Body of pancreas (tissue), 4 donors: ENCODE measurements at regions not wholly inside any gene's neighbourhood (a gene's known extent, or its start where the extent isn't known, plus 50 kb on each side); places are given as distances from the start of the nearest gene placed in this dataset.
"Not testable (repeated sequence)": the region's sequence is repeated elsewhere in the genome, so short reads cannot be mapped to it uniquely, and the experiment has no call there.

ENCODE experiments used
- ATAC-seq: fragments of 150-250 bp; one replicate; pipeline ENCODE4 v1.9.1; 2016
- DNase-seq, 4 donors: peaks; one replicate each; pipeline ENCODE4 v3.0.0-alpha.2; 2019
- H3K27ac ChIP-seq, 4 donors: fragments of 200-600 bp; sonication (generic); 1 replicate in 3 of 4; 2 replicates in 1 of 4; pipeline versions ENCODE4 v1.5.1 to v1.6.1; 2016 to 2019; ENCODE audit warnings: mild to moderate bottlenecking in 1 of 4, mixed read lengths in 1 of 4, moderate library complexity in 1 of 4
- H3K27me3 ChIP-seq, 2 donors: fragments of 200-600 bp; sonication (generic); one replicate each; pipeline ENCODE4 v1.6.0; 2016; ENCODE audit warnings: mild to moderate bottlenecking in 1 of 2
- H3K36me3 ChIP-seq, 2 donors: fragments of 200-600 bp; sonication (generic); replicated peaks in 1 of 2; 2 replicates each; pipeline ENCODE4 v1.5.1; 2016; ENCODE audit warnings: low read depth in 2 of 2; ENCODE audit not compliant: insufficient read depth in 1 of 2
- H3K4me1 ChIP-seq: fragments of 200-600 bp; sonication (generic); one replicate; pipeline ENCODE4 v1.6.0; 2016
- H3K4me3 ChIP-seq, 2 donors: fragments of 200-600 bp; sonication (generic); 1 replicate in 1 of 2; 2 replicates in 1 of 2; pipeline ENCODE4 v1.5.1; 2016 to 2019
- H3K9me3 ChIP-seq, 3 donors: fragments of 200-600 bp; sonication (generic); 1 replicate in 2 of 3; 2 replicates in 1 of 3; pipeline ENCODE4 v1.5.1; 2016
- POLR2A ChIP-seq, 3 donors: fragments of 450-650 bp; IDR thresholded peaks; one replicate each; pipeline ENCODE4 v1.6.1; 2016; ENCODE audit warnings: antibody characterized with exemption in 3 of 3, mild to moderate bottlenecking in 2 of 3
- WGBS, 2 donors: methylation state at CpG; one replicate each; pipeline ENCODE4 v1.1.5; 2017; 5-methylcytosine and 5-hydroxymethylcytosine counted together
- intact Hi-C: fragments of 100-400 bp; cut with DNase I; formaldehyde crosslinking; loops from one replicate; pipeline ENCODE4 v1.15.1; 2023
- TF ChIP-seq, protein P1 (sequence below), 7 experiments: fragments of 450-650 bp in 4 of 7; fragments of 200-600 bp in 3 of 7; sonication (generic) in 3 of 7; IDR thresholded peaks; one replicate each; pipeline ENCODE4 v1.5.1; 2016 to 2019; ENCODE audit warnings: antibody characterized with exemption in 7 of 7

DNA sequence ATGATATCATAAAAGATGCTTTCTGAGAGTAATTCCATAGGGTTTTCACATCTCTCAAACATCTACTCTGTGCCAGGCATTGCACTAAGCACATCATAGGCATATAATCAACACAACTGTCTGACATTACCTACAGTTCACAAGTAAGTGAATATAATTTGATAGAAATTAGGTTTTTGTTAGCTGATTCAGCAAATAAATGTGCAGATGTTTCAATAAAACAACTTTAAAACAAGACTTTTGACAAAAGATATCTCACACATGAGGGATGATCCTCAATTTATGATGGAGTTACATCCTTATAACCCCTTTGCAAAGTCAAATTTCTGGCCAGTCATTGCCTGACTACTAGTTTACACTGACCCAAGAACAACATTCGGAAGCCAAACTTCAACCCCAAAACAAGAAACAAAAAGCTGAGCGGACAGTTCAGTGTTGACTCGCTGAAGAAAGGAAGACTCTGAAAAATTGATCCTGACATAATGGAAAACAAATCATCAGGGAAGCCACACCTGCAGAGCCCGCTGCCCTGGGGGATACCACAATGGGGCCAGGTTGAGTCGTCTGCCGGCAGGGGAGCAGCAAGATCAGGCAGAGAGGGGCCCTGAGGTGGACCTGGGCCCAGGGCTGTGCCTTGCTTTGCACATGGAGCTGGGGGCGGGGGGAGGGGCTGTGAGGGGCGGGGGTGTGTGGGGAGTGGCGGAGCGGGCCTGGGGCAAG, 739.2 kb upstream of the GJE1 start:
- intact Hi-C loops: no loop called here
- H3K36me3 ChIP-seq: no peaks in the 10 kb centered on the region
- WGBS, 2 donors: 80 to 92% methylated on average over 8 to 10 of the region's 10 CpGs
- no peaks in the 10 kb centered on the region for H3K9me3 ChIP-seq
- TF ChIP-seq POLR2A (IDR thresholded peaks at IDR 0.05): no peak
- TF ChIP-seq, protein P1, sequence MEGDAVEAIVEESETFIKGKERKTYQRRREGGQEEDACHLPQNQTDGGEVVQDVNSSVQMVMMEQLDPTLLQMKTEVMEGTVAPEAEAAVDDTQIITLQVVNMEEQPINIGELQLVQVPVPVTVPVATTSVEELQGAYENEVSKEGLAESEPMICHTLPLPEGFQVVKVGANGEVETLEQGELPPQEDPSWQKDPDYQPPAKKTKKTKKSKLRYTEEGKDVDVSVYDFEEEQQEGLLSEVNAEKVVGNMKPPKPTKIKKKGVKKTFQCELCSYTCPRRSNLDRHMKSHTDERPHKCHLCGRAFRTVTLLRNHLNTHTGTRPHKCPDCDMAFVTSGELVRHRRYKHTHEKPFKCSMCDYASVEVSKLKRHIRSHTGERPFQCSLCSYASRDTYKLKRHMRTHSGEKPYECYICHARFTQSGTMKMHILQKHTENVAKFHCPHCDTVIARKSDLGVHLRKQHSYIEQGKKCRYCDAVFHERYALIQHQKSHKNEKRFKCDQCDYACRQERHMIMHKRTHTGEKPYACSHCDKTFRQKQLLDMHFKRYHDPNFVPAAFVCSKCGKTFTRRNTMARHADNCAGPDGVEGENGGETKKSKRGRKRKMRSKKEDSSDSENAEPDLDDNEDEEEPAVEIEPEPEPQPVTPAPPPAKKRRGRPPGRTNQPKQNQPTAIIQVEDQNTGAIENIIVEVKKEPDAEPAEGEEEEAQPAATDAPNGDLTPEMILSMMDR (IDR thresholded peaks at IDR 0.05): no peak
- no peak overlapping the region for H3K4me3 ChIP-seq
- no peaks in the 10 kb centered on the region for H3K27me3 ChIP-seq
- no peak overlapping the region for H3K27ac ChIP-seq
- ATAC-seq (no peak), DNase-seq (no peak)
- H3K4me1 ChIP-seq: no peaks in the 10 kb centered on the region

DNA sequence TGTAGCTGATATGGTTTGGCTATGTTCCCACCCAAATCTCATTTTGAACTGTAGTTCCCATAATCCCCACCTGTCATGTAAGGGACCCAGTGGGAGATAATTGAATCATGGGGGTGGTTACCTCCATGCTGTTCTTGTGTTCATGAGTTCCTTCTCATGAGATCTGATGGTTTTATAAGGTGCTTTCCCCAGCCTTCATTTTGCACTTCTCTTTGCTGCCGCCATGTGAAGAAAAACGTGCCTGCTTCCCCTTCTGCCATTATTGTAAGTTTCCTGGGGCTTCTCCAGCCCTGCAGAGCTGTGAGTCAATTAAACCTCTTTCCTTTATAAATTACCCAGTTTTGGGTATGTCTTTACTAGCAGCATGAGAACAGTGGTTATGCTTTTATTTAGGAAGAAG, 741.6 kb upstream of the GJE1 start:
- ATAC-seq, intact Hi-C loops, H3K4me1 ChIP-seq, H3K27ac ChIP-seq, DNase-seq, H3K4me3 ChIP-seq, H3K36me3 ChIP-seq, H3K27me3 ChIP-seq, H3K9me3 ChIP-seq: not testable (repeated sequence)
- WGBS, 2 donors: 78 to 83% methylated on average over 2 of the region's 2 CpGs

DNA sequence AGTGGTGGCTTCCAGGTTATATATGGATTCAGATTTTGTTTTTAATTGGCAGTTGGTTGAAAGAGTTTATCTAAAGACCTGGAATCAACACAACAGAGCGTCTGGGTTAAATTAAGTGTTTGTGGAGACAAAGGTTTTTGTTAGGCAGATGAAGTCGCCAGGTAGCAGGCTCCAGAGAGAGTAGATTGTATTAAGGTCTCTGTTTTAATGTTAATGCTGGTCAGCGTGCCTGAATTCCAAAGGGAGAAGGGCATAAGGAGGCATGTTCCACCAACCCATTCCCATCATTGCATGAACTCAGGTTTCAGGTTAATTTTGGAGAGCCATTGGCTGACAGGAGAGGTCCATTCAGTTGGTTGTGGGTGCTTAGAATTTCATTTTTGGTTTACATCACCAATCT, 744.1 kb upstream of the GJE1 start:
- no peaks in the 10 kb centered on the region for H3K27me3 ChIP-seq
- ATAC-seq (no peak), DNase-seq (no peak)
- intact Hi-C loops: no loop called here
- TF ChIP-seq, protein P1 (IDR thresholded peaks at IDR 0.05): no peak
- TF ChIP-seq POLR2A (IDR thresholded peaks at IDR 0.05): no peak
- H3K36me3 ChIP-seq: no peaks in the 10 kb centered on the region
- H3K4me3 ChIP-seq: no peak overlapping the region
- no peaks in the 10 kb centered on the region for H3K9me3 ChIP-seq
- no peak overlapping the region for H3K27ac ChIP-seq
- H3K4me1 ChIP-seq: no peaks in the 10 kb centered on the region
- WGBS, 2 donors: 59 to 72% methylated on average over 3 of the region's 3 CpGs

DNA sequence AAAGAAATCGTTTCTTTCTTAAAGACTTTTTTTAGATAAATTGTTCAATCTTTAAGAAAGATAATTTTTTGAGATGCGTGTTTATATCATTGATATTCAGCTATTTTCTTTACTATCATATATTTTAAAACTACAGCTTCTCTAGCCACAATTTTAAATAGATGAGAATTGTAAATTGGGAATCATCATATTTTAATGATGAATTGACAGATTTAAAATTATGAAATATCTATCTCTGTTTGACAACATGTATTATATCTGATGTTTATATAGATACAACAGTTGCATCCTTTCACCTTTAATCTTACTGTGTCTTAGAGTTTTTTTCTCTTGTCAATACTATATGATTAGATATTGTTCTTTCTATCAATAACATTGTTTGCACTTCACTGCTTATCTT, 762.3 kb upstream of the GJE1 start:
- Histone ChIP-seq H3K4me1 (no peaks in the 10 kb centered on the region), H3K27ac (no peak overlapping the region), H3K27me3 (no peaks in the 10 kb centered on the region), H3K9me3 (no peaks in the 10 kb centered on the region), H3K36me3 (no peaks in the 10 kb centered on the region), H3K4me3 (no peak overlapping the region)
- intact Hi-C loops: no loop called here
- ATAC-seq (no peak), DNase-seq (no peak)
- TF ChIP-seq, protein P1 (IDR thresholded peaks at IDR 0.05): no peak
- TF ChIP-seq POLR2A (IDR thresholded peaks at IDR 0.05): no peak
- WGBS, 2 donors: 57 to 61% methylated on average over 2 of the region's 2 CpGs

DNA sequence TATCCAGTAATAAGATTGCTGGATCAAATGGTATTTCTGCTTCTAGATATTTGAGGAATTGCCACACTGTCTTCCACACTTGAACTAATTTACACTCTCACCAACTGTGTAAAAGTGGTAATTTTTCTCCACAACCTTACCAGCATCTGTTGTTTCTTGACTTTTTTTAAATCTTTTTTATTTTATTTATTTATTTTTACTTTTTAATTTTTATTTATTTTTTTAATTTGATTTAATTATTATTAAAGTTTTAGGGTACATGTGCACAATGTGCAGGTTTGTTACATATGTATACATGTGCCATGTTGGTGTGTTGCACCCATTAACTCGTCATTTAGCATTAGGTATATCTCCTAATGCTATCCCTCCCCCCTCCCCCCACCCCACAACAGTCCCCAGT, 765.9 kb upstream of the GJE1 start:
- H3K27me3 ChIP-seq, H3K27ac ChIP-seq, DNase-seq, ATAC-seq, intact Hi-C loops, H3K4me3 ChIP-seq, H3K4me1 ChIP-seq, H3K36me3 ChIP-seq, H3K9me3 ChIP-seq: not testable (repeated sequence)
- 73 to 75% methylated on average over 1 of the region's 1 CpG for WGBS, 2 donors

DNA sequence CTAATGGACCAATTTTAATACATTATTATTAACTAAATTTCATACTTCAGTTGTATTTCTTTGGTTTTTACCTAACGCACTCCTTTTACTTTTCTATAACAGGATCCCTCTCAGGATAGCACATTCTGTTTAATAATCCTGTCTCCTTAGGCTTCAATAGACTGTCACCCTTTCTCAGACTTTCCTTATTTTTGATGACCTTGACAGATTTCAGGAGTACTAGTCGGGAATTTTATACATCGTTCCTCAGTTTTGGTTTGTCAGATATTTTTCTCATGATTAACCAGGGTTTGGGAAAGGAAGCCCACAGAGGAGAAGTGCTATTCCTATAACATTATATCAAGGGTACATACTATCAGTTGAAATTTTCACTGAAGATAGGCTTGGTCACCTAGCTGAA, 768.0 kb upstream of the GJE1 start:
- no peak for DNase-seq
- Histone ChIP-seq H3K27ac (no peak overlapping the region), H3K4me3 (no peak overlapping the region), H3K9me3 (no peaks in the 10 kb centered on the region), H3K27me3 (no peaks in the 10 kb centered on the region), H3K36me3 (no peaks in the 10 kb centered on the region), H3K4me1 (no peaks in the 10 kb centered on the region)
- no peak for TF ChIP-seq POLR2A (IDR thresholded peaks at IDR 0.05)
- TF ChIP-seq, protein P1 (IDR thresholded peaks at IDR 0.05): no peak
- ATAC-seq: no peak
- intact Hi-C loops: no loop called here
- WGBS, 2 donors: 58 to 61% methylated on average over 3 of the region's 3 CpGs
